ENCODE measurements at regions not wholly inside any gene's neighbourhood (a gene's known extent, or its start where the extent isn't known, plus 50 kb on each side); places are given as distances from the start of the nearest gene placed in this dataset.

DNA sequence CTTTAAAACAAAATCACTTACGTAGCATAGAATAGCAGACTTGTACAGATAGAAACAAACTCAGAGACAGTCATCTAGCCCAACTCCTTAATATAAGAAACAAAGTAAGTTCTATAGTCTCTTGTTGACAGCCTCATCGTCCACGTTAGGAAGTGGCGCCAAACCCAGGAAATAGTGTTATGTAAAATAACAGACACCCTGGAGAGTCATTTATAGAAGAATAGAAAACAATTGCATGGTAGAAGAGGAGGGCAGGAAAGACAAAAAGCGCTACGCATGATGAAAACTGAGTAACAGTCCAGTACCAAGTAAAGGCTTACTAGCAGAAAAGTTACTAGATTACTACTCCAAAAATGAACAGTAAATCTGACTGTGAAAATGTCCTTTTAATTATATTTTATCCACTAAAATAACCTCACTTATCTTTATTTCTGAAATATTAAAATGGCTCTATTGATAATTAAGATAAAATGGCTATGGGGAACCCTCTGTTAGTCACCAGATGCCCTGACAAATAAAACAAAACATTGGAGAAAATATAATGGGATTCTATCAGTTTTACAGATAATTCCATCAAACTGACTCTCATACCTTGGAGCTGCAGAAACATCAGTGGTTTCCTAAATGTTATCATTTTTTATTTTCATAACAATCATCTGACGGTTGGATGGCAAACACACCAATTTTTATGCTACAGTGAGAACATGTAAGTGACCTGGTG is 434.0 kb upstream of the C9orf72 start:
- DNase-seq (ENCODE audit: extremely low spot score), result no peak
- ChIA-PET CTCF (no interaction called here), POLR2A (no interaction called here)
- TF ChIP-seq, protein P1, sequence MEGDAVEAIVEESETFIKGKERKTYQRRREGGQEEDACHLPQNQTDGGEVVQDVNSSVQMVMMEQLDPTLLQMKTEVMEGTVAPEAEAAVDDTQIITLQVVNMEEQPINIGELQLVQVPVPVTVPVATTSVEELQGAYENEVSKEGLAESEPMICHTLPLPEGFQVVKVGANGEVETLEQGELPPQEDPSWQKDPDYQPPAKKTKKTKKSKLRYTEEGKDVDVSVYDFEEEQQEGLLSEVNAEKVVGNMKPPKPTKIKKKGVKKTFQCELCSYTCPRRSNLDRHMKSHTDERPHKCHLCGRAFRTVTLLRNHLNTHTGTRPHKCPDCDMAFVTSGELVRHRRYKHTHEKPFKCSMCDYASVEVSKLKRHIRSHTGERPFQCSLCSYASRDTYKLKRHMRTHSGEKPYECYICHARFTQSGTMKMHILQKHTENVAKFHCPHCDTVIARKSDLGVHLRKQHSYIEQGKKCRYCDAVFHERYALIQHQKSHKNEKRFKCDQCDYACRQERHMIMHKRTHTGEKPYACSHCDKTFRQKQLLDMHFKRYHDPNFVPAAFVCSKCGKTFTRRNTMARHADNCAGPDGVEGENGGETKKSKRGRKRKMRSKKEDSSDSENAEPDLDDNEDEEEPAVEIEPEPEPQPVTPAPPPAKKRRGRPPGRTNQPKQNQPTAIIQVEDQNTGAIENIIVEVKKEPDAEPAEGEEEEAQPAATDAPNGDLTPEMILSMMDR (IDR thresholded peaks at IDR 0.05; ENCODE audit: control extremely low read depth, extremely low read depth, low read depth, missing control alignments), result no peak

DNA sequence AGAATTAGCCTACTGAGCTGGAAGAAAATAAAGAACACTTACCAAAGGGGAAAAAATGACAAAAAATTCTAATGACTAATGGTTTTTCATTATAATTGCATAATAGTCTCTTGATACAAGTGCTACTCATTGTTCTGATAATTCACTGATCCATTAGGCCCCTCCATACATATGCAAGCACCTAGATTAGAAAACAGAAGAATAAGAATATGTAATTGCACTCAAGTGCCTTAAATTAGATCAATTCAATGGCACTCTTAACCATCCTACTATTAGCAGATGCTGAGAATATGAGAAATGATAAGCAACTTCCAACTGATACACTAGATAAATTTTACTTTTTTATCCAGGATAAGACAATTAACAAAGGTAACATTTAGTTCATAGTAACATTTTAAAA is 440.9 kb upstream of the C9orf72 start:
- POLR2A ChIA-PET, result no interaction called here
- CTCF ChIA-PET, result no interaction called here
- no peak for DNase-seq (ENCODE audit: extremely low spot score)
- TF ChIP-seq, protein P1 (IDR thresholded peaks at IDR 0.05; ENCODE audit: control extremely low read depth, extremely low read depth, low read depth, missing control alignments), result no peak

DNA sequence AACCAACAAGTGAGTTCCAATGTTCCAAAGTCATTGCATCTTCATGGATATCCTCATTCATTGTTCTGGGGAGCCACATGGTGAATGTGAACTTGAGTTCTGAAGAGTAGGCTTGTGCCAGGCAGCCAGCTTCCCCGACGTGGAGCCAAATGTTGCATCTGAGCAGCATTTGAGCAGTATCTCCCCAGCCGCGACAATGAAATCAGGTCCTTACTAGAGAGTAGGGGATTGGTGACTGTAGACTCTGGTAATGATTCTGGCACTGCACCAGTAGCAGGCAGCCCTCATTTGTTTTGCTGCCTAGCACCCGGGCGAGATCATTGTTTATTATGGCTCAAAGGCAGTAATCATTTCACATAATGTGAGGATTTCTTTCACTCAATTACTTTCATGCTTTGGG is 451.4 kb upstream of the C9orf72 start:
- DNase-seq (ENCODE audit: extremely low spot score), result no peak
- CTCF ChIA-PET, result interaction anchor here (0.9 kb wide), 1 partner anchor 10 kb away, joined by 3 read pairs; no protein-coding TSS in a partner anchor
- TF ChIP-seq, protein P1 (IDR thresholded peaks at IDR 0.05; ENCODE audit: control extremely low read depth, extremely low read depth, low read depth, missing control alignments), result no peak
- POLR2A ChIA-PET, result no interaction called here

DNA sequence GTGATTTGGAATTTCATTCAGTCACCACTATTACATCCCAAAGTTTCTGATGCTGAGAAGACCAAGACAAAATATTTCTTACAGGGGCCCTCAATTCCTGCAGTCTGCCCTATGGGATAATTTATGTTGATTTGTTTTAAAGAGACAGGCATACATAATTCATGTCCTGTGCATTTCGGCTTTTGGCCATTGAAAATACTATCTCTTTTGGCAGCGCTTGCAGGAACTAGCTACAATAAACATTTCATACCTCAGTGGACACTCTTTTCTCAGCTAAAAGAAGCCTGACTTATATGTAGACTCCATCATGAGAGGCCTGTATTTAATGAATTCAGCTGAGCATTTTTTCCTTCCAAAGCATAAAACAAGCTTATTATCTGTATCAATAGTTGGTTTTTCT is 451.9 kb upstream of the C9orf72 start:
- TF ChIP-seq, protein P1 (IDR thresholded peaks at IDR 0.05; ENCODE audit: control extremely low read depth, extremely low read depth, low read depth, missing control alignments), result no peak
- no peak for DNase-seq (ENCODE audit: extremely low spot score)
- ChIA-PET CTCF (no interaction called here), POLR2A (no interaction called here)

DNA sequence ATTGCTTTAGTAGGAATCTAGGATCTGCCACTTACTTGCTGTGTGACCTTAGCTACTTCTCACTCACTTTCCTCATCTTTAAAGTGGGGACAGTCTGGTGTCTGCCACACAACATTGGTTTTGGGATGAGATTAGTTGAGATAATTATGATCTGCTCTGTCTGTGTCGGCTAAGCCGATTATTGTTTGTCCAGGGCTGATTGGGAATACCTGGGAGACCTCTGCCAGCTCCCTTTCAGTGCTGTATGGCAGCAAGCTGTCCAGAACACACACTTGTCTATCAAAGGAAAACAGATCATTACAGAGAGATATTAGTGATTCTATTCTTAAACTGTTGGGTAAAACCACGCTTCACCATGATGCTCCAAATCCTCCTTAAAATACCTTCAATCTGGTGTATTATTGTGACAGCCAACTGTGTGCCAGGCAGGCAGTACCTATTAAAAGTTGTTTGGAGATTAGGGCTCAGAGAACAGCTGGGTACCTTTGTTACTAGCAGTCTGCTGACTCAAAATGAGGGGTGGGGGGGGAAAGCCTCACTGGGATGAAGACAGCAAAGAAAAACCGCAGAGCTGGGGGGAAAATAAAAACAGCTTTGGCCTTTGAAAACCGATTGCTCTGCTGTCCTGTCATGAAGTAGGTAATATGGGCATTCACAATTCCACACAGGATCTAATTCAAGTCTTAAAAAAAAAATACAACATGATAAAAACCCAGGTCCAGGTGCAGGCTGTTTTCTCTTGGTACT is 458.4 kb upstream of the C9orf72 start:
- CTCF ChIA-PET, result no interaction called here
- DNase-seq (ENCODE audit: extremely low spot score), result no peak
- TF ChIP-seq, protein P1 (IDR thresholded peaks at IDR 0.05; ENCODE audit: control extremely low read depth, extremely low read depth, low read depth, missing control alignments), result no peak
- POLR2A ChIA-PET, result no interaction called here

DNA sequence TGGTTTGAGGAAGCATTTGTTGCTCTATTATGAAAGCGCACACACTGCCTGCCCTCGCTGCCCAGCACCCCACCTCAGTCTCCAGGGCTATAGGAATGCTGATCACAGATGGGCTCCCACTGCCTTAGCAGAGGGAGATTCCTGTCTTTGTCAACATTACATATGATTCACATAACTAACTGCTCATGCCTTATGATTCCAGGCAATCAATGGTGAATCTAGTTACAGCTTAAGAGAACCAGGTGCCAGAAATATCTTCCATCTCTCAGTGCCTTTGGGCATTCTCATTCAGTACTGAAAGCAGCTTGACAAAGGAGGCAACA is 458.9 kb upstream of the C9orf72 start:
- DNase-seq (ENCODE audit: extremely low spot score), result no peak
- TF ChIP-seq, protein P1 (IDR thresholded peaks at IDR 0.05; ENCODE audit: control extremely low read depth, extremely low read depth, low read depth, missing control alignments), result no peak
- ChIA-PET CTCF (no interaction called here), POLR2A (no interaction called here)

All from GM10248 (cell line).